WTC11 (cell line): ENCODE measurements at regions not wholly inside any gene's neighbourhood (a gene's known extent, or its start where the extent isn't known, plus 50 kb on each side); places are given as distances from the start of the nearest gene placed in this dataset.

Experiments
- ATAC-seq: fragments of 200-7000 bp; cut with Tn5 transposase; 2 replicates; pipeline ENCODE4 v1.10.0; 2021; ENCODE audit warnings: mild to moderate bottlenecking, moderate library complexity
- CTCF ChIA-PET: fragments of 300-600 bp; sonication (Branson Sonifier 250); formaldehyde crosslinking; loops from one replicate; lab custom pipeline; 2021; ENCODE audit warnings: antibody characterized with exemption; lab: Charles Lee
- POLR2A ChIA-PET: fragments of 350-600 bp; sonication (Branson Sonifier 250); formaldehyde crosslinking; loops from one replicate; lab custom pipeline; 2021; ENCODE audit warnings: antibody characterized with exemption; lab: Charles Lee
- DNase-seq: peaks from one replicate; pipeline ENCODE4 v3.0.0; 2021; ENCODE audit warnings: low spot score
- H3K27ac Mint-ChIP-seq: 2 replicates; pipeline ENCODE4 v1.8.0; 2021; ENCODE audit warnings: mixed read lengths
- H3K27me3 Mint-ChIP-seq: 2 replicates; pipeline ENCODE4 v1.8.0; 2021; ENCODE audit warnings: low read depth, mild to moderate bottlenecking, moderate library complexity, mixed read lengths
- H3K36me3 Mint-ChIP-seq: 2 replicates; pipeline ENCODE4 v1.8.0; 2021; ENCODE audit warnings: mixed read lengths
- H3K4me1 Mint-ChIP-seq: 2 replicates; pipeline ENCODE4 v1.8.0; 2022; ENCODE audit warnings: mixed read lengths
- H3K4me3 Mint-ChIP-seq: 2 replicates; pipeline ENCODE4 v1.8.0; 2021; ENCODE audit warnings: mild to moderate bottlenecking, moderate library complexity, mixed read lengths
- H3K9me3 Mint-ChIP-seq: 2 replicates; pipeline ENCODE4 v1.8.0; 2021; ENCODE audit warnings: mixed read lengths
- AFF4 ChIP-seq: sonication (generic); formaldehyde crosslinking; IDR thresholded peaks from 2 replicates; pipeline ENCODE4 v1.8.1; 2023; ENCODE audit warnings: mild to moderate bottlenecking, missing genetic modification reagents, borderline replicate concordance
- ATF1 ChIP-seq: sonication (generic); formaldehyde crosslinking; IDR thresholded peaks from 2 replicates; pipeline ENCODE4 v1.8.1; 2023; ENCODE audit warnings: mild to moderate bottlenecking, moderate library complexity, missing genetic modification reagents
- ATF6 ChIP-seq: sonication (generic); formaldehyde crosslinking; IDR thresholded peaks from 2 replicates; pipeline ENCODE4 v1.8.1; 2023; ENCODE audit warnings: mild to moderate bottlenecking, missing genetic modification reagents
- CBFB ChIP-seq: sonication (generic); formaldehyde crosslinking; IDR thresholded peaks from 2 replicates; pipeline ENCODE4 v1.8.1; 2022; ENCODE audit warnings: mild to moderate bottlenecking, low read depth, missing genetic modification reagents
- CTCF ChIP-seq: fragments of 200-600 bp; IDR thresholded peaks from 2 replicates; pipeline ENCODE4 v1.8.0; 2022; ENCODE audit warnings: antibody characterized with exemption
- EMX1 ChIP-seq: fragments of 250-450 bp; sonication (Bioruptor Pico); IDR thresholded peaks from 2 replicates; pipeline ENCODE4 v1.8.0; 2021; ENCODE audit warnings: mild to moderate bottlenecking
- ETV6 ChIP-seq: sonication (generic); formaldehyde crosslinking; IDR thresholded peaks from 2 replicates; pipeline ENCODE4 v1.8.1; 2022; ENCODE audit warnings: mild to moderate bottlenecking, missing genetic modification reagents
- FOXK1 ChIP-seq: sonication (generic); formaldehyde crosslinking; IDR thresholded peaks from 2 replicates; pipeline ENCODE4 v1.8.0; 2022; ENCODE audit warnings: mild to moderate bottlenecking, moderate library complexity, missing genetic modification reagents
- GABPB1 ChIP-seq: sonication (generic); formaldehyde crosslinking; IDR thresholded peaks from 2 replicates; pipeline ENCODE4 v1.8.1; 2023; ENCODE audit warnings: mild to moderate bottlenecking, missing genetic modification reagents
- GRHL2 ChIP-seq: fragments of 250-450 bp; sonication (Bioruptor Pico); IDR thresholded peaks from 2 replicates; pipeline ENCODE4 v1.8.0; 2022; ENCODE audit warnings: mild to moderate bottlenecking, moderate library complexity; ENCODE audit not compliant: insufficient replicate concordance, severe bottlenecking
- IRF2 ChIP-seq: sonication (generic); formaldehyde crosslinking; IDR thresholded peaks from 2 replicates; pipeline ENCODE4 v1.8.0; 2022; ENCODE audit warnings: low read depth, missing genetic modification reagents, borderline replicate concordance
- TEAD1 ChIP-seq: sonication (generic); formaldehyde crosslinking; IDR thresholded peaks from 2 replicates; pipeline ENCODE4 v1.8.0; 2022; ENCODE audit warnings: mild to moderate bottlenecking, missing genetic modification reagents
- ZNF121 ChIP-seq: sonication (generic); formaldehyde crosslinking; IDR thresholded peaks from 2 replicates; pipeline ENCODE4 v1.8.0; 2023; ENCODE audit warnings: missing genetic modification reagents
- ZNF263 ChIP-seq: sonication (generic); formaldehyde crosslinking; IDR thresholded peaks from 2 replicates; pipeline ENCODE4 v1.8.1; 2022; ENCODE audit warnings: low read depth, mild to moderate bottlenecking, moderate library complexity, missing genetic modification reagents
- ZSCAN18 ChIP-seq: fragments of 250-450 bp; sonication (Bioruptor Pico); IDR thresholded peaks from 2 replicates; pipeline ENCODE4 v2.1.2; 2022; ENCODE audit warnings: mild to moderate bottlenecking, moderate library complexity
- TF ChIP-seq, protein P1 (sequence below): sonication (generic); formaldehyde crosslinking; IDR thresholded peaks from 2 replicates; pipeline ENCODE4 v1.8.1; 2022; ENCODE audit warnings: low read depth, mild to moderate bottlenecking, moderate library complexity, missing genetic modification reagents, borderline replicate concordance
- TF ChIP-seq, protein P2 (sequence below): fragments of 250-450 bp; sonication (Bioruptor Pico); IDR thresholded peaks from 2 replicates; pipeline ENCODE4 v1.8.0; 2021; ENCODE audit warnings: mild to moderate bottlenecking

- no peak for ATAC-seq
- TF ChIP-seq ETV6 (no peak), ZSCAN18 (no peak), GRHL2 (no peak), ZNF121 (CRISPR knock-in tag) (no peak), CTCF (no peak), CBFB (no peak)
- TF ChIP-seq, protein P1, sequence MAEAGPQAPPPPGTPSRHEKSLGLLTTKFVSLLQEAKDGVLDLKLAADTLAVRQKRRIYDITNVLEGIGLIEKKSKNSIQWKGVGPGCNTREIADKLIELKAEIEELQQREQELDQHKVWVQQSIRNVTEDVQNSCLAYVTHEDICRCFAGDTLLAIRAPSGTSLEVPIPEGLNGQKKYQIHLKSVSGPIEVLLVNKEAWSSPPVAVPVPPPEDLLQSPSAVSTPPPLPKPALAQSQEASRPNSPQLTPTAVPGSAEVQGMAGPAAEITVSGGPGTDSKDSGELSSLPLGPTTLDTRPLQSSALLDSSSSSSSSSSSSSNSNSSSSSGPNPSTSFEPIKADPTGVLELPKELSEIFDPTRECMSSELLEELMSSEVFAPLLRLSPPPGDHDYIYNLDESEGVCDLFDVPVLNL (CRISPR knock-in tag): no peak
- no peak overlapping the region for H3K4me3 Mint-ChIP-seq
- DNase-seq: no peak
- H3K27me3 Mint-ChIP-seq: no peaks in the 10 kb centered on the region
- no peaks in the 10 kb centered on the region for H3K9me3 Mint-ChIP-seq
- H3K4me1 Mint-ChIP-seq: peaks cover 8% of the 10 kb centered on the region
- CTCF ChIA-PET: no interaction called here
- no peak overlapping the region for H3K27ac Mint-ChIP-seq
- POLR2A ChIA-PET: no interaction called here
- no peaks in the 10 kb centered on the region for H3K36me3 Mint-ChIP-seq
Observed at GRCh38 chr13:50483416-50483815, 360.1 kb downstream of the DLEU7 start.

- ATAC-seq (no peak), DNase-seq (no peak)
- ChIA-PET CTCF (interaction anchor here (0.6 kb wide), 1 partner anchor 68 kb away, joined by 3 read pairs; no protein-coding TSS in a partner anchor), POLR2A (no interaction called here)
- no peaks in the 10 kb centered on the region for H3K36me3 Mint-ChIP-seq
- peaks cover 8% of the 10 kb centered on the region for H3K4me1 Mint-ChIP-seq
- no peaks in the 10 kb centered on the region for H3K9me3 Mint-ChIP-seq
- TF ChIP-seq FOXK1 (CRISPR knock-in tag): no peak
- no peak for TF ChIP-seq TEAD1 (CRISPR knock-in tag)
- TF ChIP-seq ATF6 (CRISPR knock-in tag): no peak
- no peak for TF ChIP-seq EMX1 (CRISPR knock-in tag)
- no peak for TF ChIP-seq ZNF263 (CRISPR knock-in tag)
- TF ChIP-seq ATF1 (CRISPR knock-in tag): no peak
- TF ChIP-seq, all 79 proteins: peak for 0
- H3K4me3 Mint-ChIP-seq: no peak overlapping the region
- H3K27me3 Mint-ChIP-seq: no peaks in the 10 kb centered on the region
- no peak overlapping the region for H3K27ac Mint-ChIP-seq
Observed at GRCh38 chr13:50484472-50485113, 358.9 kb downstream of the DLEU7 start.

DNA sequence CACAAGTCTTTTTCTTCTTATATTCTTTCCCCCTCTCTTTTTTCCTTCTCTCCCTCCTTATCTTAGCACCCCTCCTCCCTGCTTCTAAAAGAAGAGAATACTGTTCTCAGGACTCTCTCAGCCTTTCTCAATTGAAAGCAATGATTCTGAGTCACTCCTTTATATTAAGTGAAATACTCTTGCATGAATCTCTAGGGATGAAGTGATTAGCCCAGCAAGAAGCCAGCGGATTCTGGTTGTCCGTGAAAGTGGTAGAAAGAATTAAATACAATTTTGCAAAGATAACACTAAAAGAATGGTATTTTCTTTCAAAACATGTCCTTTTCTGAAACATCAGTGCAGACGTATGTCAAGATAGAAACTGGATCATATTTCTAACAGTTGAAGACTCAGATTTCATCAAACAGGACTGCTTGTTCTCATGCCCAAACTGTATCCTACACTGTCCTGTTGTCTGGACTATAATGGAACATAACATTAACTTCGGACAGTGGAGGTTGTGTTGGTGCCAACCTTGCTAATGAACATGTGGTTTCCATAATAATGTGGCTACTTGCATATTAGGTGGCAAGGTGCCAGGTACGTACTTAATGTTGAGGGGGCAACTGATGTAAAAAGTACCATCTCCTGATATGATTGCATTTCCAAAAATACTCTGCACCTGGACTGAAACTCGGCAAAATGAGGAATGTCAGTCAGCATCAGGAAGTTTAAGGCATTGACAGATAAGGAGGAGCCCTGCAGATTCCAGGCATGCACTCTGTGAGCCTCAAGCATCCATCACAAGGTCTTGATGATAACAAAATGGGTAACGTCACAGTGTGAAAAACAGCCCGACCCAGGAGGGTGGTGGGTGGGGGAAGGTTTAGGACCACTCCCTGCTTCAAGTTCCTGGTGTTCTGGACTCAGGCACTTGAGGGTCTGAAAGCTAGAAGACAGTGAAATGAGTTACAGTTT, 357.2 kb downstream of the DLEU7 start:
- ChIA-PET CTCF (no interaction called here), POLR2A (no interaction called here)
- no peaks in the 10 kb centered on the region for H3K27me3 Mint-ChIP-seq
- H3K27ac Mint-ChIP-seq: no peak overlapping the region
- no peak overlapping the region for H3K4me3 Mint-ChIP-seq
- peaks cover 8% of the 10 kb centered on the region for H3K4me1 Mint-ChIP-seq
- DNase-seq: no peak
- TF ChIP-seq GABPB1 (CRISPR knock-in tag): no peak
- no peak for TF ChIP-seq IRF2
- TF ChIP-seq, protein P2, sequence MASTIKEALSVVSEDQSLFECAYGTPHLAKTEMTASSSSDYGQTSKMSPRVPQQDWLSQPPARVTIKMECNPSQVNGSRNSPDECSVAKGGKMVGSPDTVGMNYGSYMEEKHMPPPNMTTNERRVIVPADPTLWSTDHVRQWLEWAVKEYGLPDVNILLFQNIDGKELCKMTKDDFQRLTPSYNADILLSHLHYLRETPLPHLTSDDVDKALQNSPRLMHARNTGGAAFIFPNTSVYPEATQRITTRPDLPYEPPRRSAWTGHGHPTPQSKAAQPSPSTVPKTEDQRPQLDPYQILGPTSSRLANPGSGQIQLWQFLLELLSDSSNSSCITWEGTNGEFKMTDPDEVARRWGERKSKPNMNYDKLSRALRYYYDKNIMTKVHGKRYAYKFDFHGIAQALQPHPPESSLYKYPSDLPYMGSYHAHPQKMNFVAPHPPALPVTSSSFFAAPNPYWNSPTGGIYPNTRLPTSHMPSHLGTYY (CRISPR knock-in tag): no peak
- TF ChIP-seq ETV6: no peak
- TF ChIP-seq AFF4 (CRISPR knock-in tag): no peak
- TF ChIP-seq, all 79 proteins: peak for 0
- no peaks in the 10 kb centered on the region for H3K9me3 Mint-ChIP-seq
- H3K36me3 Mint-ChIP-seq: no peaks in the 10 kb centered on the region
- no peak for ATAC-seq
